Calu3 (cell line): ENCODE measurements at regions not wholly inside any gene's neighbourhood (a gene's known extent, or its start where the extent isn't known, plus 50 kb on each side); places are given as distances from the start of the nearest gene placed in this dataset.

Source experiments
- BruUV-seq: library from RNA; stranded (reverse); fragments of 400-500 nt; replicated peaks from 2 replicates; lab custom pipeline; 2021; lab: Mats Ljungman, UMichigan
- CTCF ChIA-PET: fragments of 300-600 bp; sonication (Branson Sonifier 250); formaldehyde crosslinking; loops from one replicate; lab custom pipeline; 2022; ENCODE audit warnings: antibody characterized with exemption; lab: Charles Lee
- DNase-seq: peaks from one replicate; pipeline ENCODE4 v3.0.0; 2022
- H3K27ac Mint-ChIP-seq: one replicate; pipeline ENCODE4 v1.8.0; 2022; ENCODE audit warnings: mixed read lengths; ENCODE audit not compliant: unreplicated experiment
- H3K27me3 Mint-ChIP-seq: one replicate; pipeline ENCODE4 v1.8.0; 2022; ENCODE audit warnings: mixed read lengths; ENCODE audit not compliant: unreplicated experiment
- H3K36me3 Mint-ChIP-seq: one replicate; pipeline ENCODE4 v1.8.0; 2022; ENCODE audit warnings: mild to moderate bottlenecking, moderate library complexity, mixed read lengths; ENCODE audit not compliant: insufficient read depth, unreplicated experiment
- H3K4me1 Mint-ChIP-seq: one replicate; pipeline ENCODE4 v1.8.0; 2022; ENCODE audit warnings: mild to moderate bottlenecking, low read depth, mixed read lengths; ENCODE audit not compliant: unreplicated experiment
- H3K4me3 Mint-ChIP-seq: one replicate; pipeline ENCODE4 v1.8.0; 2022; ENCODE audit warnings: mild to moderate bottlenecking, low read depth, moderate library complexity, mixed read lengths; ENCODE audit not compliant: unreplicated experiment
- H3K9me3 Mint-ChIP-seq: one replicate; pipeline ENCODE4 v1.8.0; 2022; ENCODE audit warnings: low read depth, mixed read lengths; ENCODE audit not compliant: unreplicated experiment
- intact Hi-C: fragments of 100-400 bp; cut with micrococcal nuclease; formaldehyde crosslinking; loops from one replicate; pipeline ENCODE4 v1.10.0; 2022; ENCODE audit not compliant: unreplicated experiment
- TF ChIP-seq, protein P1 (sequence below): fragments of 200-600 bp; IDR thresholded peaks from one replicate; pipeline ENCODE4 v1.8.0; 2022; ENCODE audit warnings: antibody characterized with exemption; ENCODE audit not compliant: unreplicated experiment

DNA sequence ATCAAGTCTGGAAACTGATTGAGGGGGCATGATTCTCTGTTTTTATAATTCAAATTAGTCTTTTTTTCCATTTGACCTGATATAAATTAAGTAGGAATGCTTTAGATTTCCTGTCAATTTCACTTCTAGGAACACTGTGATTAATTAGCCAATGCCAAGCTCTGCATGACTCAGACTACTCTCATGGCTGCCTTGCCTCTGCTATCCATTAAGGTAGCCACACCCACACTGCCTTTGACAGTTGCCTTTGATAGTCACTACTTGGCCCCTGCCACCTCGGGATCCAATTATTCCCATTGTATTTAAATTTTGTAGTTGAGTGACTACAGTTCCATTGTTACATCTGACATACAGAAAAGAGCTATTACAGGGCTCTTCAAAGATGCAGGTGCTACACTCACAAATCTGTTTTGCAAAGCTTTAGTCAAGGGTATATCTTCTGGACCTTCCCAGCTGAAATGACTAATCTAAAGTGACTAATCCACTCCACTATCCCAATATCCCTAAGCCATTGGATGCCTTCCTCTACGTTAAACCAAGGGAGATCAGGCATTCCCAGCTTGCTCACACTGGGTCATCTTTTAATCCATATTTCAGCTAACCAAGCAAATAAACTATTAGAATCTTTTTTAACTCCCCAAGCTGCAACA lies 1193.1 kb upstream of the MIR17HG start:
- H3K36me3 Mint-ChIP-seq, result no peaks in the 10 kb centered on the region
- H3K4me3 Mint-ChIP-seq, result no peak overlapping the region
- no peak overlapping the region for H3K27ac Mint-ChIP-seq
- H3K9me3 Mint-ChIP-seq, result no peaks in the 10 kb centered on the region
- no peaks in the 10 kb centered on the region for H3K27me3 Mint-ChIP-seq
- no TSS peak for BruUV-seq
- DNase-seq, result no peak
- CTCF ChIA-PET, result interaction anchor here (0.6 kb wide), 1 partner anchor 510 kb away, joined by 3 read pairs; no protein-coding TSS in a partner anchor
- H3K4me1 Mint-ChIP-seq, result no peaks in the 10 kb centered on the region
- TF ChIP-seq, protein P1, sequence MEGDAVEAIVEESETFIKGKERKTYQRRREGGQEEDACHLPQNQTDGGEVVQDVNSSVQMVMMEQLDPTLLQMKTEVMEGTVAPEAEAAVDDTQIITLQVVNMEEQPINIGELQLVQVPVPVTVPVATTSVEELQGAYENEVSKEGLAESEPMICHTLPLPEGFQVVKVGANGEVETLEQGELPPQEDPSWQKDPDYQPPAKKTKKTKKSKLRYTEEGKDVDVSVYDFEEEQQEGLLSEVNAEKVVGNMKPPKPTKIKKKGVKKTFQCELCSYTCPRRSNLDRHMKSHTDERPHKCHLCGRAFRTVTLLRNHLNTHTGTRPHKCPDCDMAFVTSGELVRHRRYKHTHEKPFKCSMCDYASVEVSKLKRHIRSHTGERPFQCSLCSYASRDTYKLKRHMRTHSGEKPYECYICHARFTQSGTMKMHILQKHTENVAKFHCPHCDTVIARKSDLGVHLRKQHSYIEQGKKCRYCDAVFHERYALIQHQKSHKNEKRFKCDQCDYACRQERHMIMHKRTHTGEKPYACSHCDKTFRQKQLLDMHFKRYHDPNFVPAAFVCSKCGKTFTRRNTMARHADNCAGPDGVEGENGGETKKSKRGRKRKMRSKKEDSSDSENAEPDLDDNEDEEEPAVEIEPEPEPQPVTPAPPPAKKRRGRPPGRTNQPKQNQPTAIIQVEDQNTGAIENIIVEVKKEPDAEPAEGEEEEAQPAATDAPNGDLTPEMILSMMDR, result no peak
- intact Hi-C loops, result no loop called here

- DNase-seq, result no peak
- Mint-ChIP-seq H3K4me1 (no peaks in the 10 kb centered on the region), H3K4me3 (no peak overlapping the region), H3K27ac (no peak overlapping the region), H3K36me3 (no peaks in the 10 kb centered on the region), H3K9me3 (no peaks in the 10 kb centered on the region), H3K27me3 (no peaks in the 10 kb centered on the region)
- CTCF ChIA-PET, result no interaction called here
- intact Hi-C loops, result no loop called here
- no TSS peak for BruUV-seq
- TF ChIP-seq, protein P1, result no peak
Observed at GRCh38 chr13:90156390-90156789, 1191.1 kb upstream of the MIR17HG start.

DNA sequence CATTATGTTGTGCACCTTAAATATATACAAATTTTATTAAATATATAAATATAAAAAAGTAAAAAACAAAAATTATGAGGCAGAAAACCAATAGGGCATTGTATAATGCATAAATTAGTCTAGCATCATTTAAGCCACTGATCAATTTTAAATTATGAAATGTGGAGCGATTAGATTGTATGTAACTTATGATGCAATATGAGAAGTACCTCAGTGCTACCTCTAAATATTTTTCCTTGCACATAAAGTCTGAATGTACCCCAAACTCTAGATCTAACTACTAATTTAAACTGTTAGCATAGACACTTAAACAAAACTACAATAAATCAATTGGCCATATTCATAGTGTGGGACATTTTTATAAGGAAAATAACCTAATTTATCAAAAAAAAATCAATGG lies 1178.5 kb upstream of the MIR17HG start:
- intact Hi-C loops, result no loop called here
- no TSS peak for BruUV-seq
- Mint-ChIP-seq H3K36me3 (no peaks in the 10 kb centered on the region), H3K9me3 (no peaks in the 10 kb centered on the region), H3K4me3 (no peak overlapping the region), H3K4me1 (no peaks in the 10 kb centered on the region), H3K27me3 (no peaks in the 10 kb centered on the region), H3K27ac (no peak overlapping the region)
- CTCF ChIA-PET, result no interaction called here
- DNase-seq, result no peak
- TF ChIP-seq, protein P1, result no peak

- no TSS peak for BruUV-seq
- DNase-seq, result no peak
- TF ChIP-seq, protein P1, result no peak
- Mint-ChIP-seq H3K9me3 (no peaks in the 10 kb centered on the region), H3K27ac (no peak overlapping the region), H3K36me3 (no peaks in the 10 kb centered on the region), H3K4me3 (no peak overlapping the region), H3K27me3 (no peaks in the 10 kb centered on the region), H3K4me1 (no peaks in the 10 kb centered on the region)
- CTCF ChIA-PET, result no interaction called here
- intact Hi-C loops, result no loop called here
Observed at GRCh38 chr13:90170208-90170607, 1177.3 kb upstream of the MIR17HG start.
